H1 (cell line): ENCODE measurements at regions not wholly inside any gene's neighbourhood (a gene's known extent, or its start where the extent isn't known, plus 50 kb on each side); places are given as distances from the start of the nearest gene placed in this dataset.

Experiments used
- CTCF ChIA-PET: fragments of 300-600 bp; sonication (Branson Sonifier 250); formaldehyde crosslinking; loops from one replicate; lab custom pipeline; 2021; ENCODE audit not compliant: partially characterized antibody; lab: Charles Lee
- POLR2A ChIA-PET: fragments of 300-600 bp; sonication (Branson Sonifier 250); formaldehyde crosslinking; loops from one replicate; lab custom pipeline; 2021; ENCODE audit warnings: inconsistent platforms; ENCODE audit not compliant: partially characterized antibody; lab: Charles Lee
- DNase-seq, 2 experiments: peaks; one replicate each; pipeline versions ENCODE4 v3.0.0 to v3.0.0-alpha.2; 2010 to 2022; ENCODE audit warnings: low spot score in 2 of 2, low read depth in 1 of 2, mixed read lengths in 1 of 2
- FAIRE-seq: peaks from 2 replicates; lab custom pipeline; 2011; peaks lifted over from hg19 to GRCh38; lab: Jason Lieb, UNC
- H2AFZ ChIP-seq: 2 replicates; pipeline ENCODE4 v1.8.1; 2012; ENCODE audit warnings: low read length, inconsistent platforms
- H2AK5ac ChIP-seq: 2 replicates; pipeline ENCODE4 v1.6.1; 2013; ENCODE audit warnings: low read depth, low read length
- H2BK120ac ChIP-seq: replicated peaks from 2 replicates; pipeline ENCODE3; 2013; ENCODE audit warnings: low read depth, low read length, inconsistent platforms
- H2BK12ac ChIP-seq: 2 replicates; pipeline ENCODE4 v1.6.1; 2013; ENCODE audit warnings: low read depth, low read length
- H2BK15ac ChIP-seq: 2 replicates; pipeline ENCODE4 v1.6.1; 2013; ENCODE audit warnings: low read length
- H2BK20ac ChIP-seq: 2 replicates; pipeline ENCODE4 v1.6.1; 2013; ENCODE audit warnings: low read length
- H2BK5ac ChIP-seq: 2 replicates; pipeline ENCODE4 v1.6.1; 2013; ENCODE audit warnings: low read depth, low read length
- H3K14ac ChIP-seq: 2 replicates; pipeline ENCODE4 v1.6.1; 2013; ENCODE audit warnings: inconsistent platforms; ENCODE audit not compliant: insufficient read length
- H3K18ac ChIP-seq: 2 replicates; pipeline ENCODE4 v1.6.1; 2013; ENCODE audit warnings: low read length; ENCODE audit errors: extremely low read depth
- H3K23ac ChIP-seq: 2 replicates; pipeline ENCODE4 v1.6.1; 2013; ENCODE audit warnings: inconsistent platforms; ENCODE audit not compliant: insufficient read length
- H3K23me2 ChIP-seq: 2 replicates; pipeline ENCODE4 v1.6.1; 2013; ENCODE audit warnings: low read depth, low read length
- H3K27ac ChIP-seq: 2 replicates; pipeline ENCODE4 v1.6.1; 2011; ENCODE audit warnings: low read depth, low read length, inconsistent platforms
- H3K27me3 ChIP-seq, 4 experiments: replicated peaks in 1 of 4; 1 replicate in 1 of 4; 2 replicates in 3 of 4; pipeline versions ENCODE4 v1.6.1 to v1.8.1; 2011 to 2013; ENCODE audit warnings: low read length in 3 of 4, mild to moderate bottlenecking in 3 of 4, inconsistent platforms in 2 of 4, mixed read lengths in 2 of 4, moderate library complexity in 1 of 4; ENCODE audit not compliant: control insufficient read depth in 3 of 4, insufficient read depth in 3 of 4; ENCODE audit errors: extremely low read depth in 1 of 4
- H3K36me3 ChIP-seq, 4 experiments: 2 replicates each; pipeline versions ENCODE4 v1.6.1 to v1.8.1; 2011 to 2013; ENCODE audit warnings: mild to moderate bottlenecking in 4 of 4, low read length in 3 of 4, moderate library complexity in 2 of 4, control low read depth in 1 of 4, inconsistent platforms in 1 of 4; ENCODE audit not compliant: insufficient read depth in 4 of 4, control insufficient read depth in 2 of 4
- H3K4ac ChIP-seq: replicated peaks from 2 replicates; pipeline ENCODE3; 2013; ENCODE audit warnings: low read length, low read depth, mixed read lengths, inconsistent platforms; ENCODE audit not compliant: insufficient read length
- H3K4me1 ChIP-seq, 4 experiments: replicated peaks in 1 of 4; 1 replicate in 1 of 4; 2 replicates in 3 of 4; pipeline versions ENCODE4 v1.6.1 to v1.8.1; 2011 to 2013; ENCODE audit warnings: low read length in 3 of 4, inconsistent platforms in 2 of 4, mixed read lengths in 1 of 4; ENCODE audit not compliant: insufficient read depth in 4 of 4, control insufficient read depth in 3 of 4
- H3K4me2 ChIP-seq, 2 experiments: 2 replicates each; pipeline versions ENCODE4 v1.6.1 to v1.8.1; 2011 to 2013; ENCODE audit warnings: low read depth in 2 of 2, low read length in 2 of 2, control low read depth in 1 of 2, inconsistent platforms in 1 of 2, mild to moderate bottlenecking in 1 of 2; ENCODE audit not compliant: insufficient read depth in 1 of 2
- H3K4me3 ChIP-seq, 4 experiments: fragments of 200-600, 300-600 bp in 1 of 4; sonication (generic), shearing (Covaris generic), sonication (Bioruptor Twin) in 1 of 4; 2 replicates each; pipeline versions ENCODE4 v1.5.1 to v1.8.1; 2011 to 2016; ENCODE audit warnings: low read length in 4 of 4, low read depth in 3 of 4, control low read depth in 2 of 4, inconsistent platforms in 2 of 4, mild to moderate bottlenecking in 2 of 4, mixed read lengths in 1 of 4, moderate library complexity in 1 of 4; ENCODE audit not compliant: insufficient read depth in 2 of 4; ENCODE audit errors: extremely low read depth in 1 of 4
- H3K56ac ChIP-seq: replicated peaks from 2 replicates; pipeline ENCODE3; 2013; ENCODE audit warnings: low read depth, mild to moderate bottlenecking, mixed read lengths, low read length, inconsistent platforms; ENCODE audit not compliant: insufficient read length
- H3K79me1 ChIP-seq: 2 replicates; pipeline ENCODE4 v1.6.1; 2013; ENCODE audit warnings: low read depth, low read length, control low read depth
- H3K79me2 ChIP-seq, 2 experiments: 2 replicates each; pipeline versions ENCODE4 v1.6.1 to v1.8.1; 2012 to 2013; ENCODE audit warnings: low read length in 2 of 2, mild to moderate bottlenecking in 2 of 2, inconsistent platforms in 1 of 2; ENCODE audit not compliant: insufficient read depth in 2 of 2, control insufficient read depth in 1 of 2
- H3K9ac ChIP-seq, 4 experiments: replicated peaks in 1 of 4; 1 replicate in 1 of 4; 2 replicates in 3 of 4; pipeline versions ENCODE4 v1.6.1 to v1.8.1; 2011 to 2013; ENCODE audit warnings: low read depth in 3 of 4, low read length in 3 of 4, control low read depth in 2 of 4, mild to moderate bottlenecking in 2 of 4, moderate library complexity in 2 of 4, inconsistent platforms in 1 of 4; ENCODE audit errors: extremely low read depth in 1 of 4
- H3K9me3 ChIP-seq, 2 experiments: 2 replicates each; pipeline versions ENCODE4 v1.6.1 to v1.8.1; 2012 to 2013; ENCODE audit warnings: mild to moderate bottlenecking in 2 of 2, moderate library complexity in 2 of 2, control low read depth in 1 of 2, inconsistent platforms in 1 of 2, low read depth in 1 of 2, low read length in 1 of 2, mixed read lengths in 1 of 2; ENCODE audit not compliant: insufficient read depth in 2 of 2
- H4K20me1 ChIP-seq, 2 experiments: replicated peaks in 1 of 2; 2 replicates each; pipeline versions ENCODE3 to v1.8.1; 2011 to 2013; ENCODE audit warnings: inconsistent platforms in 2 of 2, low read length in 2 of 2, mild to moderate bottlenecking in 1 of 2; ENCODE audit not compliant: insufficient read depth in 2 of 2, control insufficient read depth in 1 of 2
- H4K5ac ChIP-seq: 2 replicates; pipeline ENCODE4 v1.6.1; 2013; ENCODE audit warnings: low read length, low read depth, mixed read lengths, inconsistent platforms; ENCODE audit not compliant: insufficient read length
- H4K8ac ChIP-seq: 2 replicates; pipeline ENCODE4 v1.8.0; 2013; ENCODE audit warnings: mild to moderate bottlenecking, moderate library complexity, low read length, inconsistent platforms; ENCODE audit not compliant: insufficient read depth; ENCODE audit errors: extremely low read depth
- H4K91ac ChIP-seq: replicated peaks from 2 replicates; pipeline ENCODE3; 2013; ENCODE audit warnings: low read length, mixed read lengths, inconsistent platforms; ENCODE audit not compliant: insufficient read length
- BCL11A ChIP-seq, 2 experiments: IDR thresholded peaks; one replicate each; pipeline ENCODE4 v1.6.1; 2011; ENCODE audit warnings: low read depth in 2 of 2, low read length in 2 of 2, mild to moderate bottlenecking in 2 of 2
- EP300 ChIP-seq, 2 experiments: IDR thresholded peaks; 1 replicate in 1 of 2; 2 replicates in 1 of 2; pipeline ENCODE4 v1.6.1; 2011 to 2012; ENCODE audit warnings: low read depth in 2 of 2, low read length in 2 of 2, mild to moderate bottlenecking in 2 of 2, borderline replicate concordance in 1 of 2, inconsistent platforms in 1 of 2, moderate library complexity in 1 of 2
- SAP30 ChIP-seq: fragments of 300-600 bp; sonication (generic); IDR thresholded peaks from 2 replicates; pipeline ENCODE4 v1.7.1; 2012; ENCODE audit warnings: low read length, moderate library complexity, mild to moderate bottlenecking, inconsistent platforms; ENCODE audit not compliant: insufficient read depth, insufficient replicate concordance
- WGBS, 2 experiments: shearing (Covaris generic) in 1 of 2; methylation state at CpG; one replicate each; pipeline versions ENCODE4 v1.1.6 to v1.1.7; 2013 to 2015; ENCODE audit warnings: low lambda C conversion rate in 2 of 2, mixed read lengths in 2 of 2, inconsistent platforms in 1 of 2, low coverage in 1 of 2, missing lambda C conversion rate in 1 of 2; ENCODE audit not compliant: insufficient replicate concordance in 2 of 2, insufficient coverage in 1 of 2, insufficient read length in 1 of 2; ENCODE audit errors: extremely low coverage in 1 of 2, missing lambda C conversion rate in 1 of 2; 5-methylcytosine and 5-hydroxymethylcytosine counted together
- TF ChIP-seq, protein P1 (sequence below), 3 experiments: IDR thresholded peaks; 1 replicate in 2 of 3; 2 replicates in 1 of 3; pipeline versions ENCODE4 v1.5.1 to v1.6.1; 2011; ENCODE audit warnings: low read length in 3 of 3, mild to moderate bottlenecking in 3 of 3, inconsistent platforms in 2 of 3, low read depth in 1 of 3, moderate library complexity in 1 of 3; ENCODE audit not compliant: insufficient read depth in 1 of 3; ENCODE audit errors: control extremely low read depth in 1 of 3
- TF ChIP-seq, protein P2 (sequence below): IDR thresholded peaks from 2 replicates; pipeline ENCODE4 v1.6.1; 2011; ENCODE audit warnings: low read length, improper control_type of control experiment

- no peak overlapping the region for H2BK15ac ChIP-seq
- no peak overlapping the region for H2BK20ac ChIP-seq
- no peak overlapping the region for H3K18ac ChIP-seq
- H2AFZ ChIP-seq: no peak overlapping the region
- no peaks in the 10 kb centered on the region for H3K79me1 ChIP-seq
- no peaks in the 10 kb centered on the region for H3K79me2 ChIP-seq
- H4K8ac ChIP-seq: no peak overlapping the region; the same call in 1 of the 2 replicates
- H2BK5ac ChIP-seq: no peak overlapping the region
- WGBS, 2 experiments: 84% methylated on average over 13 of the region's 13 CpGs; no CpG with 5 or more reads in 1 of the 2 experiments
- DNase-seq: no peak
- no peak overlapping the region for H3K9ac ChIP-seq
- no peak overlapping the region for H2AK5ac ChIP-seq
- H2BK120ac ChIP-seq: no peak overlapping the region
- no peak overlapping the region for H3K23ac ChIP-seq
- no peaks in the 10 kb centered on the region for H3K23me2 ChIP-seq
- H4K20me1 ChIP-seq: no peaks in the 10 kb centered on the region
- no peak overlapping the region for H2BK12ac ChIP-seq
- H3K27ac ChIP-seq: no peak overlapping the region
- no peak overlapping the region for H3K56ac ChIP-seq
- H3K4me2 ChIP-seq: no peak overlapping the region
- H4K91ac ChIP-seq: peak overlapping the region; percentile 46
- H3K4ac ChIP-seq: no peak overlapping the region
- FAIRE-seq: no peak
- CTCF ChIA-PET: interaction anchor here (0.6 to 3.4 kb wide), 5 partner anchors 22 to 504 kb away, joined by 3 to 17 read pairs (median 4); no protein-coding TSS in a partner anchor
- H3K27me3 ChIP-seq: no peaks in the 10 kb centered on the region
- no peak for TF ChIP-seq BCL11A (IDR thresholded peaks at IDR 0.05; ENCODE audit: low read depth in 2 of 2, low read length in 2 of 2)
- TF ChIP-seq, protein P1, sequence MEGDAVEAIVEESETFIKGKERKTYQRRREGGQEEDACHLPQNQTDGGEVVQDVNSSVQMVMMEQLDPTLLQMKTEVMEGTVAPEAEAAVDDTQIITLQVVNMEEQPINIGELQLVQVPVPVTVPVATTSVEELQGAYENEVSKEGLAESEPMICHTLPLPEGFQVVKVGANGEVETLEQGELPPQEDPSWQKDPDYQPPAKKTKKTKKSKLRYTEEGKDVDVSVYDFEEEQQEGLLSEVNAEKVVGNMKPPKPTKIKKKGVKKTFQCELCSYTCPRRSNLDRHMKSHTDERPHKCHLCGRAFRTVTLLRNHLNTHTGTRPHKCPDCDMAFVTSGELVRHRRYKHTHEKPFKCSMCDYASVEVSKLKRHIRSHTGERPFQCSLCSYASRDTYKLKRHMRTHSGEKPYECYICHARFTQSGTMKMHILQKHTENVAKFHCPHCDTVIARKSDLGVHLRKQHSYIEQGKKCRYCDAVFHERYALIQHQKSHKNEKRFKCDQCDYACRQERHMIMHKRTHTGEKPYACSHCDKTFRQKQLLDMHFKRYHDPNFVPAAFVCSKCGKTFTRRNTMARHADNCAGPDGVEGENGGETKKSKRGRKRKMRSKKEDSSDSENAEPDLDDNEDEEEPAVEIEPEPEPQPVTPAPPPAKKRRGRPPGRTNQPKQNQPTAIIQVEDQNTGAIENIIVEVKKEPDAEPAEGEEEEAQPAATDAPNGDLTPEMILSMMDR (IDR thresholded peaks at IDR 0.05; ENCODE audit: control extremely low read depth in 1 of 3, insufficient read depth in 1 of 3, low read depth in 1 of 3, low read length in 3 of 3): no peak
- TF ChIP-seq, protein P2, sequence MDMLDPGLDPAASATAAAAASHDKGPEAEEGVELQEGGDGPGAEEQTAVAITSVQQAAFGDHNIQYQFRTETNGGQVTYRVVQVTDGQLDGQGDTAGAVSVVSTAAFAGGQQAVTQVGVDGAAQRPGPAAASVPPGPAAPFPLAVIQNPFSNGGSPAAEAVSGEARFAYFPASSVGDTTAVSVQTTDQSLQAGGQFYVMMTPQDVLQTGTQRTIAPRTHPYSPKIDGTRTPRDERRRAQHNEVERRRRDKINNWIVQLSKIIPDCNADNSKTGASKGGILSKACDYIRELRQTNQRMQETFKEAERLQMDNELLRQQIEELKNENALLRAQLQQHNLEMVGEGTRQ: no peak
- TF ChIP-seq EP300 (IDR thresholded peaks at IDR 0.05; ENCODE audit: borderline replicate concordance in 1 of 2, low read depth in 2 of 2, low read length in 2 of 2): no peak
- TF ChIP-seq SAP30: no peak
- POLR2A ChIA-PET: no interaction called here
- H3K4me1 ChIP-seq: no peaks in the 10 kb centered on the region; a peak in 1 of 7 replicates
- no peak overlapping the region for H4K5ac ChIP-seq
- no peaks in the 10 kb centered on the region for H3K9me3 ChIP-seq
- H3K14ac ChIP-seq: no peak overlapping the region
- H3K36me3 ChIP-seq: no peaks in the 10 kb centered on the region
- no peak overlapping the region for H3K4me3 ChIP-seq
Observed at GRCh38 chr2:37855283-37856041, 69.6 kb upstream of the RMDN2 start.
